Type B pancreatic cell (in vitro differentiated cells): ENCODE measurements at regions not wholly inside any gene's neighbourhood (a gene's known extent, or its start where the extent isn't known, plus 50 kb on each side); places are given as distances from the start of the nearest gene placed in this dataset.
"Not testable (repeated sequence)": the region's sequence is repeated elsewhere in the genome, so short reads cannot be mapped to it uniquely, and the experiment has no call there.

Source experiments
- DNase-seq: peaks from one replicate; pipeline ENCODE4 v3.0.0; 2021; ENCODE audit warnings: mixed read lengths; ENCODE audit not compliant: unreplicated experiment; ENCODE audit errors: extremely low spot score
- H3K27ac Mint-ChIP-seq: 2 replicates; pipeline ENCODE4 v1.8.0; 2021; ENCODE audit warnings: mild to moderate bottlenecking, mixed read lengths
- H3K27me3 Mint-ChIP-seq: 2 replicates; pipeline ENCODE4 v1.8.0; 2021; ENCODE audit warnings: mixed read lengths
- H3K36me3 Mint-ChIP-seq: 2 replicates; pipeline ENCODE4 v1.8.0; 2021; ENCODE audit warnings: mixed read lengths
- H3K4me1 Mint-ChIP-seq: one replicate; pipeline ENCODE4 v1.8.0; 2021; ENCODE audit warnings: mixed read lengths; ENCODE audit not compliant: unreplicated experiment
- H3K4me3 Mint-ChIP-seq: 2 replicates; pipeline ENCODE4 v1.8.0; 2021; ENCODE audit warnings: mild to moderate bottlenecking, mixed read lengths
- H3K9me3 Mint-ChIP-seq: 2 replicates; pipeline ENCODE4 v1.8.0; 2021; ENCODE audit warnings: mixed read lengths
- TF ChIP-seq, protein P1 (sequence below): fragments of 200-600 bp; sonication (generic); conservative IDR thresholded peaks from 2 replicates; pipeline ENCODE4 v1.5.0; 2021; ENCODE audit warnings: antibody characterized with exemption, mild to moderate bottlenecking

DNA sequence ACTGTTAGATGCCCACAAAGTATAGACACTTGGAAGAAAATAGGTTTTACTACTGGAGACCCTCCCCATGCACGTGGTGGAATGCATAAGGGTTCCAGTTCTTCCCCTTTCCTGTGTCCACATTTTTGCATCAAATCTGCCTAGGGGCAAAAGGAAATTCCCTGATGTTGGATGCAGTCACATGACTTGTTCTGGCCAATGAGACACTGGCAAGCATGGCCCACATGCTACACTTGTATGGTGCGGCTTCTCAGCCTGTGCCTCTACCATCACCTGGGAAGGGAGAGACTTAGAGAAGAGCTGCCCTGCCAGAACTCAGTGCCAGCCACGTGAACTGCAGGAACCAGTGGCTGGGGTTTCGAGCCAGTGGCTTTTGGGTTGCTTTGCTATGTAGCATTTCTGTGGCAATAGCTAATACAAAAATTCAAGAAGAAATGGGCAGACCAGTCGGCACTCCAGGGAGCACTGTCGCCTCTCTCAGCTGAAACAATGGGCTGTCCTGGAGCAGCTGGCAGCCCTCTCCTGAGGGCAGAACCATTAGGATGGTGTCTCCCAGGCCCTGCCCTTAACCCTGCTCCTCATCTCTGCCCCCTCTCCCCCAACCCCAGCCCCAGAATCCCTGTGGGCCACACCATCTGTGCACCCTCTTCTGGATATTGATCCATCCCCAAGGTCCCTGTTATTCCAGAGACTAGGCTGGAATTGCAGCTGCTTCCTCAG is 634.0 kb downstream of the UQCRFS1 start:
- Mint-ChIP-seq H3K4me1 (peaks cover 25% of the 10 kb centered on the region), H3K27ac (no peak overlapping the region), H3K9me3 (no peaks in the 10 kb centered on the region), H3K27me3 (peaks cover 16% of the 10 kb centered on the region), H3K4me3 (no peak overlapping the region), H3K36me3 (no peaks in the 10 kb centered on the region)
- no peak for DNase-seq
- TF ChIP-seq, protein P1, sequence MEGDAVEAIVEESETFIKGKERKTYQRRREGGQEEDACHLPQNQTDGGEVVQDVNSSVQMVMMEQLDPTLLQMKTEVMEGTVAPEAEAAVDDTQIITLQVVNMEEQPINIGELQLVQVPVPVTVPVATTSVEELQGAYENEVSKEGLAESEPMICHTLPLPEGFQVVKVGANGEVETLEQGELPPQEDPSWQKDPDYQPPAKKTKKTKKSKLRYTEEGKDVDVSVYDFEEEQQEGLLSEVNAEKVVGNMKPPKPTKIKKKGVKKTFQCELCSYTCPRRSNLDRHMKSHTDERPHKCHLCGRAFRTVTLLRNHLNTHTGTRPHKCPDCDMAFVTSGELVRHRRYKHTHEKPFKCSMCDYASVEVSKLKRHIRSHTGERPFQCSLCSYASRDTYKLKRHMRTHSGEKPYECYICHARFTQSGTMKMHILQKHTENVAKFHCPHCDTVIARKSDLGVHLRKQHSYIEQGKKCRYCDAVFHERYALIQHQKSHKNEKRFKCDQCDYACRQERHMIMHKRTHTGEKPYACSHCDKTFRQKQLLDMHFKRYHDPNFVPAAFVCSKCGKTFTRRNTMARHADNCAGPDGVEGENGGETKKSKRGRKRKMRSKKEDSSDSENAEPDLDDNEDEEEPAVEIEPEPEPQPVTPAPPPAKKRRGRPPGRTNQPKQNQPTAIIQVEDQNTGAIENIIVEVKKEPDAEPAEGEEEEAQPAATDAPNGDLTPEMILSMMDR = no peak

DNA sequence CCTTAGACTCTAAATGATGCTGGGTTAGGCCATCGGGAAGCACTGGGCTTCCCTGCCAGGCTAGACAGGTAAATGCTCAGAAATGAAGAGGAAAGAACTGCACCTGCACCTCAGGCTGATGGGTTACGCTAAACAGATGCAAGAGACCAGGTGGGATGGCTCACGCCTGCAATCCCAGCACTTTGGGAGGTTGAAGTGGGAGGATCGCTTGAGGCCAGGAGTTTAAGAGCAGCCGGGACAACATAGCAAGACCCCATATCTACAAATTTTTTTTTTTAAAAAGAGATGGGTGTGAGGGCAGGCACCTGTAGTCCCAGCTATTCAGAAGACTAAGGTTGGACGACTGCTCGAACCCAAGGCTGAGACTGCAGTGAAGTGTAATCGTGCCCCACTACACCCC is 634.7 kb downstream of the UQCRFS1 start:
- no peak for DNase-seq
- Mint-ChIP-seq H3K4me1 (peaks cover 24% of the 10 kb centered on the region), H3K36me3 (no peaks in the 10 kb centered on the region), H3K27me3 (peaks cover 17% of the 10 kb centered on the region), H3K4me3 (no peak overlapping the region), H3K27ac (no peak overlapping the region), H3K9me3 (no peaks in the 10 kb centered on the region)
- TF ChIP-seq, protein P1 = no peak

- H3K4me3 Mint-ChIP-seq = no peak overlapping the region
- peaks cover 19% of the 10 kb centered on the region for H3K4me1 Mint-ChIP-seq
- peaks cover 19% of the 10 kb centered on the region for H3K27me3 Mint-ChIP-seq
- DNase-seq = no peak
- no peaks in the 10 kb centered on the region for H3K36me3 Mint-ChIP-seq
- H3K9me3 Mint-ChIP-seq = no peaks in the 10 kb centered on the region
- TF ChIP-seq, protein P1 = no peak
- H3K27ac Mint-ChIP-seq = no peak overlapping the region
Observed at GRCh38 chr19:28577666-28578065, 635.3 kb downstream of the UQCRFS1 start.

- H3K4me1 Mint-ChIP-seq = peaks cover 16% of the 10 kb centered on the region
- DNase-seq = no peak
- H3K9me3 Mint-ChIP-seq = no peaks in the 10 kb centered on the region
- TF ChIP-seq, protein P1 = no peak
- H3K27me3 Mint-ChIP-seq = peaks cover 19% of the 10 kb centered on the region
- no peaks in the 10 kb centered on the region for H3K36me3 Mint-ChIP-seq
- no peak overlapping the region for H3K27ac Mint-ChIP-seq
- H3K4me3 Mint-ChIP-seq = no peak overlapping the region
Observed at GRCh38 chr19:28577233-28577632, 635.7 kb downstream of the UQCRFS1 start.

DNA sequence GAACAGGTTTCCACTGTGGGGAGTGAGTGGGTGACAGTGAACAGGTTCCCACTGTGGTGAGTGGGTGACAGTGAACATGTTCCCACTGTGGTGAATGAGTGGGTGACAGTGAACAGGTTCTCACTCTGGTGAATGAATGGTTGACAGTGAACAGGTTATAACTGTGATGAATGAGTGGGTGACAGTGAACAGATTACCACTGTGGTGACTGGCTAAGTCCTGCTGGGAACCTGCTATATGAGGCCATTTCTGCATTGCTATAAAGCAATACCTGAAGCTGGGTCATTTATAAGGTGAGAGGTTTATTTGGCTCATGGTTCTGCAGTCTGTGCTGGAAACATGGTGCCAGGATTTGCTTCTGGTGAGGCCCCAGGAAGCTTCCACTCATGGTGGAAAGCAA is 637.1 kb downstream of the UQCRFS1 start:
- no peaks in the 10 kb centered on the region for H3K9me3 Mint-ChIP-seq
- peaks cover 16% of the 10 kb centered on the region for H3K4me1 Mint-ChIP-seq
- TF ChIP-seq, protein P1 = no peak
- H3K27me3 Mint-ChIP-seq = peaks cover 12% of the 10 kb centered on the region
- no peak for DNase-seq
- no peaks in the 10 kb centered on the region for H3K36me3 Mint-ChIP-seq
- no peak overlapping the region for H3K27ac Mint-ChIP-seq
- H3K4me3 Mint-ChIP-seq = no peak overlapping the region

GRCh38 chr19:28575312-28575711 is 637.6 kb downstream of the UQCRFS1 start:
- H3K27ac Mint-ChIP-seq, H3K4me3 Mint-ChIP-seq, H3K27me3 Mint-ChIP-seq, H3K36me3 Mint-ChIP-seq, H3K9me3 Mint-ChIP-seq, DNase-seq: not testable (repeated sequence)
- peaks cover 13% of the 10 kb centered on the region for H3K4me1 Mint-ChIP-seq
